ENCODE measurements at regions not wholly inside any gene's neighbourhood (a gene's known extent, or its start where the extent isn't known, plus 50 kb on each side); places are given as distances from the start of the nearest gene placed in this dataset.

- TF ChIP-seq EZH2 (IDR thresholded peaks at IDR 0.05) (no peak), POLR2AphosphoS5 (IDR thresholded peaks at IDR 0.05; ENCODE audit: borderline replicate concordance, low read depth, low read length) (no peak), FOXP2 (optimal IDR thresholded peaks at IDR 0.05; ENCODE audit: control extremely low read depth, extremely low read length, insufficient read depth) (no peak)
Measured at GRCh38 chr1:72648465-72648864, 366.1 kb upstream of the NEGR1 start.
